ENCODE measurements at regions not wholly inside any gene's neighbourhood (a gene's known extent, or its start where the extent isn't known, plus 50 kb on each side); places are given as distances from the start of the nearest gene placed in this dataset.
A peak's percentile ranks its signal among the peaks of the same experiment; 100 is the strongest.
"Not testable (repeated sequence)": the region's sequence is repeated elsewhere in the genome, so short reads cannot be mapped to it uniquely, and the experiment has no call there.

GRCh38 chr2:156254637-156255067 is 77.9 kb downstream of the NR4A2 start:
- not testable (repeated sequence) for DNase-seq (ENCODE audit: low read depth); H3K36me3 ChIP-seq (ENCODE audit: control insufficient read depth, insufficient read depth, low read length); H3K27me3 ChIP-seq (ENCODE audit: control insufficient read depth, insufficient read depth, low read length)
- H3K4me3 ChIP-seq (ENCODE audit: low read depth, low read length), result peak overlapping the region; percentile 34

- no peaks in the 10 kb centered on the region for H3K27me3 ChIP-seq (ENCODE audit: control insufficient read depth, insufficient read depth, low read length)
- DNase-seq (ENCODE audit: low read depth), result no peak
- no peak for TF ChIP-seq CTCF (IDR thresholded peaks at IDR 0.05; ENCODE audit: insufficient read depth, low read length, poor library complexity, severe bottlenecking)
- H3K4me3 ChIP-seq (ENCODE audit: low read depth, low read length), result no peak overlapping the region
- H3K36me3 ChIP-seq (ENCODE audit: control insufficient read depth, insufficient read depth, low read length), result no peaks in the 10 kb centered on the region
These were observed 78.8 kb downstream of the NR4A2 start for GRCh38 chr2:156253765-156254164.

GRCh38 chr2:156242874-156243273 is 89.6 kb downstream of the NR4A2 start:
- Histone ChIP-seq H3K27me3 (ENCODE audit: control insufficient read depth, insufficient read depth, low read length) (no peaks in the 10 kb centered on the region), H3K36me3 (ENCODE audit: control insufficient read depth, insufficient read depth, low read length) (no peaks in the 10 kb centered on the region), H3K4me3 (ENCODE audit: low read depth, low read length) (no peak overlapping the region)
- no peak for TF ChIP-seq CTCF (IDR thresholded peaks at IDR 0.05; ENCODE audit: insufficient read depth, low read length, poor library complexity, severe bottlenecking)
- no peak for DNase-seq (ENCODE audit: low read depth)

- no peak for DNase-seq (ENCODE audit: low read depth)
- Histone ChIP-seq H3K4me3 (ENCODE audit: low read depth, low read length) (no peak overlapping the region), H3K27me3 (ENCODE audit: control insufficient read depth, insufficient read depth, low read length) (no peaks in the 10 kb centered on the region), H3K36me3 (ENCODE audit: control insufficient read depth, insufficient read depth, low read length) (no peaks in the 10 kb centered on the region)
- TF ChIP-seq CTCF (IDR thresholded peaks at IDR 0.05; ENCODE audit: insufficient read depth, low read length, poor library complexity, severe bottlenecking), result no peak
These were observed 95.0 kb downstream of the NR4A2 start for GRCh38 chr2:156237558-156237957.

GRCh38 chr2:156229724-156230362 is 102.7 kb downstream of the NR4A2 start:
- TF ChIP-seq CTCF (IDR thresholded peaks at IDR 0.05; ENCODE audit: insufficient read depth, low read length, poor library complexity, severe bottlenecking), result no peak
- no peak overlapping the region for H3K4me3 ChIP-seq (ENCODE audit: low read depth, low read length)
- no peaks in the 10 kb centered on the region for H3K36me3 ChIP-seq (ENCODE audit: control insufficient read depth, insufficient read depth, low read length)
- H3K27me3 ChIP-seq (ENCODE audit: control insufficient read depth, insufficient read depth, low read length), result no peaks in the 10 kb centered on the region
- DNase-seq (ENCODE audit: low read depth), result no peak

GRCh38 chr2:156223328-156223727 is 109.2 kb downstream of the NR4A2 start:
- not testable (repeated sequence) for H3K27me3 ChIP-seq (ENCODE audit: control insufficient read depth, insufficient read depth, low read length); H3K36me3 ChIP-seq (ENCODE audit: control insufficient read depth, insufficient read depth, low read length); DNase-seq (ENCODE audit: low read depth); H3K4me3 ChIP-seq (ENCODE audit: low read depth, low read length)

- no peak for DNase-seq (ENCODE audit: low read depth)
- Histone ChIP-seq H3K4me3 (ENCODE audit: low read depth, low read length) (no peak overlapping the region), H3K36me3 (ENCODE audit: control insufficient read depth, insufficient read depth, low read length) (no peaks in the 10 kb centered on the region), H3K27me3 (ENCODE audit: control insufficient read depth, insufficient read depth, low read length) (no peaks in the 10 kb centered on the region)
- TF ChIP-seq CTCF (IDR thresholded peaks at IDR 0.05; ENCODE audit: insufficient read depth, low read length, poor library complexity, severe bottlenecking), result no peak
These were observed 110.8 kb downstream of the NR4A2 start for GRCh38 chr2:156221703-156222102.
